Neural progenitor cell (in vitro differentiated cells): ENCODE measurements at regions not wholly inside any gene's neighbourhood (a gene's known extent, or its start where the extent isn't known, plus 50 kb on each side); places are given as distances from the start of the nearest gene placed in this dataset.

Experiments
- CTCF ChIP-seq: fragments of 200-600 bp; sonication (generic); IDR thresholded peaks from 2 replicates; pipeline ENCODE4 v1.5.1; 2017; ENCODE audit warnings: antibody characterized with exemption, mild to moderate bottlenecking
- EZH2 ChIP-seq: fragments of 200-600 bp; sonication (generic); IDR thresholded peaks from 2 replicates; pipeline ENCODE4 v1.6.1; 2017; ENCODE audit warnings: antibody characterized with exemption, mild to moderate bottlenecking, moderate library complexity

- TF ChIP-seq CTCF = no peak
- no peak for TF ChIP-seq EZH2
Measured at GRCh38 chr9:18371621-18372020, 102.3 kb upstream of the ADAMTSL1 start.
